ENCODE measurements at regions not wholly inside any gene's neighbourhood (a gene's known extent, or its start where the extent isn't known, plus 50 kb on each side); places are given as distances from the start of the nearest gene placed in this dataset.

- no peak overlapping the region for H3K4me3 ChIP-seq (ENCODE audit: low read depth, low read length)
- TF ChIP-seq, protein P1, sequence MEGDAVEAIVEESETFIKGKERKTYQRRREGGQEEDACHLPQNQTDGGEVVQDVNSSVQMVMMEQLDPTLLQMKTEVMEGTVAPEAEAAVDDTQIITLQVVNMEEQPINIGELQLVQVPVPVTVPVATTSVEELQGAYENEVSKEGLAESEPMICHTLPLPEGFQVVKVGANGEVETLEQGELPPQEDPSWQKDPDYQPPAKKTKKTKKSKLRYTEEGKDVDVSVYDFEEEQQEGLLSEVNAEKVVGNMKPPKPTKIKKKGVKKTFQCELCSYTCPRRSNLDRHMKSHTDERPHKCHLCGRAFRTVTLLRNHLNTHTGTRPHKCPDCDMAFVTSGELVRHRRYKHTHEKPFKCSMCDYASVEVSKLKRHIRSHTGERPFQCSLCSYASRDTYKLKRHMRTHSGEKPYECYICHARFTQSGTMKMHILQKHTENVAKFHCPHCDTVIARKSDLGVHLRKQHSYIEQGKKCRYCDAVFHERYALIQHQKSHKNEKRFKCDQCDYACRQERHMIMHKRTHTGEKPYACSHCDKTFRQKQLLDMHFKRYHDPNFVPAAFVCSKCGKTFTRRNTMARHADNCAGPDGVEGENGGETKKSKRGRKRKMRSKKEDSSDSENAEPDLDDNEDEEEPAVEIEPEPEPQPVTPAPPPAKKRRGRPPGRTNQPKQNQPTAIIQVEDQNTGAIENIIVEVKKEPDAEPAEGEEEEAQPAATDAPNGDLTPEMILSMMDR (IDR thresholded peaks at IDR 0.05; ENCODE audit: borderline replicate concordance, insufficient read depth, low read depth, low read length): no peak
Observed at GRCh38 chr6:80940976-80941375, 811.5 kb downstream of the TENT5A start.

GRCh38 chr6:80940571-80940970, 811.9 kb downstream of the TENT5A start:
- no peak overlapping the region for H3K4me3 ChIP-seq (ENCODE audit: low read depth, low read length)
- TF ChIP-seq, protein P1 (IDR thresholded peaks at IDR 0.05; ENCODE audit: borderline replicate concordance, insufficient read depth, low read depth, low read length): no peak

DNA sequence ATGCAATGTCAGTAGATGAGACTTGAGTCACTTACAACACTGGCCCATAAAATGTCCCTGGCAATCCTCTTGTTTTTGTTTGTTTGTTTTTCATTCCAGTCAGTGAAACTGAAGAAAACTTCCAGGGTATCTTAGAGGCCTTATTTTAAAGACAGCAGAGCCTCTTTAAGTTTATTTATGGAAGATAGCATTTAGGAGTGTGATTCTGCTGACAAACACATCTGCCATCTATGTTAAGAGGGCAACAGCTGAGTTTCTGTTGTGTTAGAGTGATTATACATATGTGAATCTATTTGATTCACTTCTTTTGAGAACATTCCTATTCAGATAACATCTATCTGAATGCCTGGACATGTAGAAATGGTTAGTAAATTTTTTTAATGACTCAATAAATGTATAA, 812.6 kb downstream of the TENT5A start:
- TF ChIP-seq, protein P1 (IDR thresholded peaks at IDR 0.05; ENCODE audit: borderline replicate concordance, insufficient read depth, low read depth, low read length): no peak
- H3K4me3 ChIP-seq (ENCODE audit: low read depth, low read length): no peak overlapping the region

DNA sequence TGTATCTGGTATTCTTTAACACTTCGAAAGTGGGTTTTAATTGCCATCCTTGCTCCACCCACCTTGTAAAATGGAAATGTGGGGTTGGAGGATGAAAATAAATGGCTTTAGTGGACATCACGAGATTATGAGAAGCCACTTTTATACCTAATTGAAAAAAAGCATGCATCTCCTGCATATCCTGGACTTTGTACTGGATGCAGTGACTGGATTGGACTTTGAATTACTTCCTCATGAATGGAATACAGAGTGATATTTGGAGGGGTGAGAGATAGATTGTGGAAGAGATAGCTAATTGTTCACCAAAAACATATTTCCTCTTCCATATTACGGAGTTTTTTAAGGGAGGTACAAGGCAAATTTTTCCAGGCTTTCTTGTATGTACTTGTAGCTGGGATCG, 813.0 kb downstream of the TENT5A start:
- no peak overlapping the region for H3K4me3 ChIP-seq (ENCODE audit: low read depth, low read length)

GRCh38 chr6:80938131-80938530, 814.4 kb downstream of the TENT5A start:
- TF ChIP-seq, protein P1 (IDR thresholded peaks at IDR 0.05; ENCODE audit: borderline replicate concordance, insufficient read depth, low read depth, low read length): no peak
- H3K4me3 ChIP-seq (ENCODE audit: low read depth, low read length): no peak overlapping the region

More for the DNA sequence above, 813.0 kb downstream of the TENT5A start:
- TF ChIP-seq, protein P1 (IDR thresholded peaks at IDR 0.05; ENCODE audit: borderline replicate concordance, insufficient read depth, low read depth, low read length): no peak

DNA sequence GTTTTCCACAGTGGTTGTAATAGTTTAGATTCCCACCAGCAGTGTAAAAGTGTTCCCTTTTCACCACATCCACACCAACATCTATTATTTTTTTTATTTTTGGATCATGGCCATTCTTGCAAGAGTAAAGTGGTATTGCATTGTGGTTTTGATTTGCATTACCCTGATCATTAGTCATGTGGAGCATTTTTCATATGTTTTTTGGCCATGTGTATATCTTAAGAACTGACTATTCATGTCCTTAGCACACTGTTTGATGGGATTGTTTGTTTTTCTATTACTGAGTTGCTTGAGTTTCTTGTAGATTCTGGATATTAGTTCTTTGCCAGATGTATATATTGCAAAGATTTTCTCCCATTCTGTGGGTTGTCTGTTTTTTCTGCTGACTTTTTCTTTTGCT, 820.1 kb downstream of the TENT5A start:
- no peak overlapping the region for H3K4me3 ChIP-seq (ENCODE audit: low read depth, low read length)
- TF ChIP-seq, protein P1 (IDR thresholded peaks at IDR 0.05; ENCODE audit: borderline replicate concordance, insufficient read depth, low read depth, low read length): no peak

DNA sequence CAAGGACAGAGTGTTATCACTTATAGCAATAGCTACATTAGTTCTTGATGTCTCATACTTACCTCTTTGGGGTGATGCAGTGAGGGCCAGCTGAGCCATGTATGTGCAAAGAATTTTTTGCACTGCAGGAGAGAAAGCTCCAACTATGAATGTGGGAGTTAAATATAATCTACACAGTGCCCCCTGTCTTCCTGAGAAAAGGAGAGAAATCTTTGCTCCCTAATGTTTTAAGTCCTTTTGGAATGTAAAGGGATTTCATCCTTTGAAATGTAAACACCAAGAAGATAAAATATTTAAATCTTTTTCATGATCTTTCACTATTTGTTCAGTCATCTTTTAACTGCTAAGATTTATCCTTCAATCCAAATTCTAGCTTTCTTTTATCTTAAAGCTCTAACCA, 822.1 kb downstream of the TENT5A start:
- TF ChIP-seq, protein P1 (IDR thresholded peaks at IDR 0.05; ENCODE audit: borderline replicate concordance, insufficient read depth, low read depth, low read length): no peak
- H3K4me3 ChIP-seq (ENCODE audit: low read depth, low read length): no peak overlapping the region
